A673 (cell line): ENCODE measurements at regions not wholly inside any gene's neighbourhood (a gene's known extent, or its start where the extent isn't known, plus 50 kb on each side); places are given as distances from the start of the nearest gene placed in this dataset.

Experiments
- EZH2 ChIP-seq: fragments of 200-600 bp; sonication (generic); IDR thresholded peaks from 2 replicates; pipeline ENCODE4 v1.6.1; 2017; ENCODE audit warnings: borderline replicate concordance, low read depth, mild to moderate bottlenecking, mixed read lengths, antibody characterized with exemption, low read length; ENCODE audit not compliant: poor library complexity, severe bottlenecking
- TF ChIP-seq, protein P1 (sequence below): fragments of 300-800, 200-600 bp; sonication (generic); conservative IDR thresholded peaks from 2 replicates; pipeline ENCODE4 v1.5.1; 2017; ENCODE audit warnings: low read depth, mild to moderate bottlenecking, antibody characterized with exemption, low read length, moderate library complexity, mixed read lengths

GRCh38 chr6:164006459-164006858 lies 591.9 kb downstream of the QKI start:
- TF ChIP-seq, protein P1, sequence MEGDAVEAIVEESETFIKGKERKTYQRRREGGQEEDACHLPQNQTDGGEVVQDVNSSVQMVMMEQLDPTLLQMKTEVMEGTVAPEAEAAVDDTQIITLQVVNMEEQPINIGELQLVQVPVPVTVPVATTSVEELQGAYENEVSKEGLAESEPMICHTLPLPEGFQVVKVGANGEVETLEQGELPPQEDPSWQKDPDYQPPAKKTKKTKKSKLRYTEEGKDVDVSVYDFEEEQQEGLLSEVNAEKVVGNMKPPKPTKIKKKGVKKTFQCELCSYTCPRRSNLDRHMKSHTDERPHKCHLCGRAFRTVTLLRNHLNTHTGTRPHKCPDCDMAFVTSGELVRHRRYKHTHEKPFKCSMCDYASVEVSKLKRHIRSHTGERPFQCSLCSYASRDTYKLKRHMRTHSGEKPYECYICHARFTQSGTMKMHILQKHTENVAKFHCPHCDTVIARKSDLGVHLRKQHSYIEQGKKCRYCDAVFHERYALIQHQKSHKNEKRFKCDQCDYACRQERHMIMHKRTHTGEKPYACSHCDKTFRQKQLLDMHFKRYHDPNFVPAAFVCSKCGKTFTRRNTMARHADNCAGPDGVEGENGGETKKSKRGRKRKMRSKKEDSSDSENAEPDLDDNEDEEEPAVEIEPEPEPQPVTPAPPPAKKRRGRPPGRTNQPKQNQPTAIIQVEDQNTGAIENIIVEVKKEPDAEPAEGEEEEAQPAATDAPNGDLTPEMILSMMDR = no peak
- TF ChIP-seq EZH2 = no peak
